ENCODE measurements at regions not wholly inside any gene's neighbourhood (a gene's known extent, or its start where the extent isn't known, plus 50 kb on each side); places are given as distances from the start of the nearest gene placed in this dataset.

GRCh38 chr1:5651964-5652821 is 340.0 kb downstream of the NPHP4 start:
- DNase-seq: no peak

- DNase-seq: no peak
These were observed 340.8 kb downstream of the NPHP4 start for GRCh38 chr1:5651473-5651872.

- no peak for DNase-seq
These were observed 341.2 kb downstream of the NPHP4 start for GRCh38 chr1:5651027-5651410.

- DNase-seq: no peak
These were observed 341.8 kb downstream of the NPHP4 start for GRCh38 chr1:5650283-5651026.

GRCh38 chr1:5649795-5650194 is 342.4 kb downstream of the NPHP4 start:
- no peak for DNase-seq

- DNase-seq: no peak
These were observed 343.1 kb downstream of the NPHP4 start for GRCh38 chr1:5649166-5649551.

GRCh38 chr1:5648410-5649165 is 343.6 kb downstream of the NPHP4 start:
- DNase-seq: no peak

GRCh38 chr1:5647234-5647633 is 345.0 kb downstream of the NPHP4 start:
- no peak for DNase-seq

- DNase-seq: no peak
These were observed 345.6 kb downstream of the NPHP4 start for GRCh38 chr1:5646486-5647149.

GRCh38 chr1:5645929-5646328 is 346.3 kb downstream of the NPHP4 start:
- no peak for DNase-seq

GRCh38 chr1:5645135-5645399 is 347.2 kb downstream of the NPHP4 start:
- no peak for DNase-seq

- no peak for DNase-seq
These were observed 347.7 kb downstream of the NPHP4 start for GRCh38 chr1:5644281-5645134.

GRCh38 chr1:5643360-5644107 is 348.7 kb downstream of the NPHP4 start:
- DNase-seq: no peak

- DNase-seq: no peak
These were observed 351.4 kb downstream of the NPHP4 start for GRCh38 chr1:5640845-5641244.

GRCh38 chr1:5639106-5639722 is 353.0 kb downstream of the NPHP4 start:
- no peak for DNase-seq

GRCh38 chr1:5638582-5638981 is 353.6 kb downstream of the NPHP4 start:
- DNase-seq: no peak

GRCh38 chr1:5637171-5637570 is 355.1 kb downstream of the NPHP4 start:
- DNase-seq: no peak

- no peak for DNase-seq
These were observed 357.3 kb downstream of the NPHP4 start for GRCh38 chr1:5634893-5635292.

- no peak for DNase-seq
These were observed 359.4 kb downstream of the NPHP4 start for GRCh38 chr1:5632814-5633213.

GRCh38 chr1:5632224-5632623 is 360.0 kb downstream of the NPHP4 start:
- no peak for DNase-seq

GRCh38 chr1:5628416-5628815 is 363.8 kb downstream of the NPHP4 start:
- DNase-seq: no peak
